H9 (cell line): ENCODE measurements at regions not wholly inside any gene's neighbourhood (a gene's known extent, or its start where the extent isn't known, plus 50 kb on each side); places are given as distances from the start of the nearest gene placed in this dataset.

Experiments used
- DNase-seq: peaks from one replicate; pipeline ENCODE4 v3.0.0-alpha.2; 2017
- H2AFZ ChIP-seq: one replicate; pipeline ENCODE4 v1.6.1; 2013; ENCODE audit warnings: mild to moderate bottlenecking, low read length, control low read depth, moderate library complexity
- H2AK5ac ChIP-seq: 2 replicates; pipeline ENCODE4 v1.6.1; 2013; ENCODE audit warnings: low read length, control low read depth, mixed read lengths; ENCODE audit not compliant: insufficient read length
- H2BK120ac ChIP-seq: one replicate; pipeline ENCODE4 v1.6.1; 2013; ENCODE audit warnings: low read depth, mild to moderate bottlenecking, low read length, control low read depth, inconsistent platforms; ENCODE audit not compliant: poor library complexity, severe bottlenecking
- H2BK12ac ChIP-seq: 2 replicates; pipeline ENCODE4 v1.6.1; 2013; ENCODE audit warnings: low read length, control low read depth, mixed read lengths, low read depth; ENCODE audit not compliant: insufficient read length
- H2BK15ac ChIP-seq: 2 replicates; pipeline ENCODE4 v1.6.1; 2013; ENCODE audit warnings: low read depth, low read length, control low read depth
- H2BK20ac ChIP-seq: one replicate; pipeline ENCODE4 v1.6.1; 2013; ENCODE audit warnings: low read depth, mild to moderate bottlenecking, low read length, control low read depth, inconsistent platforms; ENCODE audit not compliant: poor library complexity, severe bottlenecking
- H2BK5ac ChIP-seq: 2 replicates; pipeline ENCODE4 v1.6.1; 2013; ENCODE audit warnings: low read length, control low read depth, mixed read lengths; ENCODE audit not compliant: insufficient read length
- H3K14ac ChIP-seq: 2 replicates; pipeline ENCODE4 v1.6.1; 2013; ENCODE audit warnings: low read length, control low read depth; ENCODE audit not compliant: insufficient read depth
- H3K18ac ChIP-seq: 2 replicates; pipeline ENCODE4 v1.6.1; 2013; ENCODE audit warnings: low read depth, mild to moderate bottlenecking, mixed read lengths, low read length, control low read depth; ENCODE audit not compliant: insufficient read length
- H3K23ac ChIP-seq: 2 replicates; pipeline ENCODE4 v1.6.1; 2013; ENCODE audit warnings: low read length, control low read depth, mixed read lengths, low read depth; ENCODE audit not compliant: insufficient read length
- H3K23me2 ChIP-seq: 2 replicates; pipeline ENCODE4 v1.6.1; 2013; ENCODE audit warnings: low read depth, mild to moderate bottlenecking, mixed read lengths, low read length, control low read depth; ENCODE audit not compliant: insufficient read length, poor library complexity, severe bottlenecking
- H3K27ac ChIP-seq: 2 replicates; pipeline ENCODE4 v1.5.1; 2013; ENCODE audit warnings: low read length, control low read depth, mixed read lengths, low read depth; ENCODE audit not compliant: insufficient read length
- H3K27me3 ChIP-seq: 2 replicates; pipeline ENCODE4 v1.6.1; 2013; ENCODE audit warnings: low read length, control low read depth, inconsistent platforms; ENCODE audit not compliant: insufficient read depth
- H3K4ac ChIP-seq: 2 replicates; pipeline ENCODE4 v1.6.1; 2013; ENCODE audit warnings: low read depth, mild to moderate bottlenecking, control low read depth, inconsistent platforms, low read length, moderate library complexity
- H3K4me1 ChIP-seq: 2 replicates; pipeline ENCODE4 v1.6.1; 2013; ENCODE audit warnings: low read length, control low read depth, inconsistent platforms; ENCODE audit not compliant: insufficient read depth
- H3K4me2 ChIP-seq: 2 replicates; pipeline ENCODE4 v1.6.1; 2013; ENCODE audit warnings: low read length, control low read depth, mixed read lengths; ENCODE audit not compliant: insufficient read length, insufficient read depth
- H3K56ac ChIP-seq: 2 replicates; pipeline ENCODE4 v1.6.1; 2013; ENCODE audit warnings: low read depth, mild to moderate bottlenecking, mixed read lengths, low read length, control low read depth; ENCODE audit not compliant: insufficient read length
- H3K79me1 ChIP-seq: 2 replicates; pipeline ENCODE4 v1.6.1; 2013; ENCODE audit warnings: low read depth, mild to moderate bottlenecking, moderate library complexity, low read length, control low read depth, inconsistent platforms; ENCODE audit not compliant: insufficient read depth, poor library complexity, severe bottlenecking
- H3K79me2 ChIP-seq: 2 replicates; pipeline ENCODE4 v1.6.1; 2013; ENCODE audit warnings: low read length, control low read depth, inconsistent platforms; ENCODE audit not compliant: insufficient read depth
- H3K9ac ChIP-seq: 2 replicates; pipeline ENCODE4 v1.6.1; 2013; ENCODE audit warnings: low read length, control low read depth, mixed read lengths; ENCODE audit not compliant: insufficient read length; ENCODE audit errors: extremely low read depth
- H3K9me3 ChIP-seq: one replicate; pipeline ENCODE4 v1.6.1; 2013; ENCODE audit warnings: low read depth, low read length, inconsistent platforms; ENCODE audit not compliant: control insufficient read depth
- H3T11ph ChIP-seq: one replicate; pipeline ENCODE4 v1.6.1; 2013; ENCODE audit warnings: mild to moderate bottlenecking, low read length, control low read depth, inconsistent platforms
- H4K20me1 ChIP-seq: one replicate; pipeline ENCODE4 v1.6.1; 2013; ENCODE audit not compliant: control insufficient read depth, insufficient read length, insufficient read depth
- H4K5ac ChIP-seq: 2 replicates; pipeline ENCODE4 v1.6.1; 2013; ENCODE audit warnings: low read depth, mild to moderate bottlenecking, mixed read lengths, low read length, control low read depth; ENCODE audit not compliant: insufficient read length
- H4K8ac ChIP-seq: replicated peaks from 2 replicates; pipeline ENCODE4 v1.6.1; 2013; ENCODE audit warnings: low read length, control low read depth, mixed read lengths, low read depth; ENCODE audit not compliant: insufficient read length
- H4K91ac ChIP-seq: 2 replicates; pipeline ENCODE4 v1.6.1; 2013; ENCODE audit warnings: low read depth, mild to moderate bottlenecking, moderate library complexity, mixed read lengths, low read length, control low read depth; ENCODE audit not compliant: insufficient read length
- H3K27ac Mint-ChIP-seq, 3 experiments: 2 replicates in 2 of 3; 3 replicates in 1 of 3; pipeline ENCODE4 v1.8.0; 2020 to 2021; ENCODE audit warnings: mixed read lengths in 3 of 3, mild to moderate bottlenecking in 1 of 3, moderate library complexity in 1 of 3
- H3K27me3 Mint-ChIP-seq: 2 replicates; pipeline ENCODE4 v1.8.0; 2021; ENCODE audit warnings: low read depth, mild to moderate bottlenecking, moderate library complexity, mixed read lengths
- H3K36me3 Mint-ChIP-seq, 3 experiments: 2 replicates in 2 of 3; 3 replicates in 1 of 3; pipeline ENCODE4 v1.8.0; 2020 to 2021; ENCODE audit warnings: low read depth in 3 of 3, mixed read lengths in 3 of 3; ENCODE audit not compliant: insufficient read depth in 1 of 3
- H3K4me1 Mint-ChIP-seq, 2 experiments: 2 replicates each; pipeline ENCODE4 v1.8.0; 2020; ENCODE audit warnings: mixed read lengths in 2 of 2
- H3K4me3 Mint-ChIP-seq, 2 experiments: 2 replicates in 1 of 2; 3 replicates in 1 of 2; pipeline ENCODE4 v1.8.0; 2020 to 2021; ENCODE audit warnings: mild to moderate bottlenecking in 2 of 2, mixed read lengths in 2 of 2, moderate library complexity in 1 of 2
- H3K9me3 Mint-ChIP-seq, 2 experiments: 2 replicates in 1 of 2; 3 replicates in 1 of 2; pipeline ENCODE4 v1.8.0; 2020; ENCODE audit warnings: mild to moderate bottlenecking in 2 of 2, mixed read lengths in 2 of 2, moderate library complexity in 1 of 2
- CTCF ChIP-seq: fragments of 200-600 bp; sonication (generic); conservative IDR thresholded peaks from 3 replicates; pipeline ENCODE4 v1.8.0; 2021; ENCODE audit warnings: antibody characterized with exemption, mild to moderate bottlenecking
- WGBS: extraction: QIAGEN DNeasy Blood & Tissue Kit; methylation state at CpG from one replicate; pipeline ENCODE4 v1.1.7; 2013; ENCODE audit warnings: missing lambda C conversion rate, low lambda C conversion rate, mixed read lengths; ENCODE audit not compliant: insufficient read length; ENCODE audit errors: extremely low coverage; 5-methylcytosine and 5-hydroxymethylcytosine counted together

GRCh38 chr2:176648700-176649297 is 379.6 kb downstream of the MTX2 start:
- no peak overlapping the region for H3K27ac ChIP-seq
- H4K91ac ChIP-seq, result no peak overlapping the region
- no peak overlapping the region for H2BK12ac ChIP-seq
- no peak overlapping the region for H3K4ac ChIP-seq
- H3K27me3 Mint-ChIP-seq, result peaks cover 18% of the 10 kb centered on the region
- no peak overlapping the region for H3K23ac ChIP-seq
- no peaks in the 10 kb centered on the region for H4K20me1 ChIP-seq
- H3K9me3 Mint-ChIP-seq, result no peaks in the 10 kb centered on the region
- TF ChIP-seq CTCF, result no peak
- H3K9ac ChIP-seq, result no peak overlapping the region
- H2AK5ac ChIP-seq, result no peak overlapping the region
- peaks cover 5% of the 10 kb centered on the region; the same call in 1 of the 2 replicates for H3K27me3 ChIP-seq
- no peak overlapping the region for H2BK15ac ChIP-seq
- no peak overlapping the region for H3K18ac ChIP-seq
- H3K27ac Mint-ChIP-seq, result no peak overlapping the region
- WGBS, result no CpG with 5 or more reads among the region's 8 CpGs
- H4K8ac ChIP-seq, result no peak overlapping the region
- no peaks in the 10 kb centered on the region for H3K9me3 ChIP-seq
- H3K4me3 Mint-ChIP-seq, result no peak overlapping the region
- H3K4me1 ChIP-seq, result peaks cover 12% of the 10 kb centered on the region; the same call in 1 of the 2 replicates
- H2BK20ac ChIP-seq, result no peak overlapping the region
- H3K36me3 Mint-ChIP-seq, result no peaks in the 10 kb centered on the region
- no peak overlapping the region for H3K14ac ChIP-seq
- H3K79me1 ChIP-seq, result no peaks in the 10 kb centered on the region
- no peak overlapping the region for H2BK5ac ChIP-seq
- H3K56ac ChIP-seq, result no peak overlapping the region
- H2AFZ ChIP-seq, result no peak overlapping the region
- H3K79me2 ChIP-seq, result no peaks in the 10 kb centered on the region
- no peak for DNase-seq
- H3K4me1 Mint-ChIP-seq, result peaks cover 33 to 40% of the 10 kb centered on the region in 2 experiments
- no peaks in the 10 kb centered on the region for H3K23me2 ChIP-seq
- no peak overlapping the region for H3K4me2 ChIP-seq
- no peak overlapping the region for H4K5ac ChIP-seq
- no peak overlapping the region for H2BK120ac ChIP-seq
- H3T11ph ChIP-seq, result no peak overlapping the region
